ENCODE measurements at regions not wholly inside any gene's neighbourhood (a gene's known extent, or its start where the extent isn't known, plus 50 kb on each side); places are given as distances from the start of the nearest gene placed in this dataset.
"Not testable (repeated sequence)": the region's sequence is repeated elsewhere in the genome, so short reads cannot be mapped to it uniquely, and the experiment has no call there.

DNA sequence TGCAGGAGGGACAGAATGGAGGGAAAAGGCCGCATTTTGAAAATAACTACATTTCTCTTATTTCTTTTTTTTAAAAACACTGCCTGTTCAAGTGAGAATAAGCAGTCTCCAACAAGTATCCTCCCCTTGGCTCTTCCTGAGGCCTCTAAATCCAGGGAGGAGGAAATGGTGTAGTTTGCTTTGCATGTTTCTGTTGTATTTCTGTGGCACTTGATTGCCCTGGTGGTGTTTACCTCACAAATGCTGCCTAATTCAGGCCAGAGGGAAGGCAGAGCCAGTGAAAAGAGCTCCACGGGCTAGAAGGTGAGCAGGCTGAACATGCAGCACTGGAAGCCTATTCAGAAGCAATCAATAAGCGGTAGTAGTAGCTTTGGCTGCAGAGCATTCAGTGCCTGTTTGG, 149.3 kb upstream of the ATP11B start:
- no peak for FAIRE-seq

DNA sequence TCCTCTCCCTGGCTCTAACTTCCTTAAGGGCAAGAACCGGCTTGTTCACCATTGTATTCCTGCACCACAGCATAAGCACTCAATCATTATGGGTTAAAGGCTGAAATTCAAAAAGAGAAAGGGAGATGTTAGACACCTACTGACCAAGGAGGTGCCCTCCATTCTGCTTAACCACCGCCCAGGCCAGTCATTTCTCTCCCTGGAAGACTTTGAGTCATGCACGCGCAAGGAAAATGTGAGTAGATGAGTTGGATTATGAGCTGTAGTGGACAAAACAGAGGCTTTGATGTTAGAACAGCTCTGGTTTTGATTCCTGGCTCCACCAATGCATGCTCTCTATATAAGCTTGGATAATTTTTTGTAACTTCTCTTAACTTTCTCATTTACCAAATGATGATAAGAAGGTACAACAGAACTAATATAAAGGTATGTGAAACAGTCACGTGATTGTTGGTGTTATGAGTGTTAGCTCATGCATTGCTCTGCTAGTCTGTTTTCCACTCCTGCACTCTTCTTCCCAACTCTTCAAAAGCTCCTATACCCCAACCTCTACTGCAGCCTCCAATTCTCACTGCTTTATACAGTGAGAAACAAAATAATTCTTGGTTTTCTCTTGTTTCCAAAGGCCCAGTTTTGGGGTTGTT, 148.4 kb upstream of the ATP11B start:
- no peak for FAIRE-seq

GRCh38 chr3:182650568-182651128, 142.7 kb upstream of the ATP11B start:
- FAIRE-seq, result no peak

DNA sequence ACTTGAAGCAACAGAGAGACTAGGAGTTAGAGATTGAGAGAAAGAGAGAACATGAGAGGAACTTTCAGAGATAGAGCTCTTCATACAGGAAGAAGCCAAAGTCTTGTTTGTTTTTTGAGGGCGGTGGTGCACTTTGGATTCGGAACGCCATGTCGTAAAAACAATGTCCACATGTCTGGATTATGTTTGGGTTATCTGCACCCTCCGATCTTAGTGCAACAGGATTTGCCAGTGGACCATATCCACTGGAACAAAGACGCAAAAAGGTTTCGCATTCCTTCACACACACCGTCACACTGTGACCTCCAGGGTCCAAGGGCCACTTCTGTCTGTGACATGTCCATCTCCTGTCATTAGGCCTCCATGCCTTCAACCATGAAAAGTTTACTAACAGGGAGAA, 141.8 kb upstream of the ATP11B start:
- no peak for FAIRE-seq

- not testable (repeated sequence) for FAIRE-seq
Measured at GRCh38 chr3:182653065-182653464, 140.2 kb upstream of the ATP11B start.

DNA sequence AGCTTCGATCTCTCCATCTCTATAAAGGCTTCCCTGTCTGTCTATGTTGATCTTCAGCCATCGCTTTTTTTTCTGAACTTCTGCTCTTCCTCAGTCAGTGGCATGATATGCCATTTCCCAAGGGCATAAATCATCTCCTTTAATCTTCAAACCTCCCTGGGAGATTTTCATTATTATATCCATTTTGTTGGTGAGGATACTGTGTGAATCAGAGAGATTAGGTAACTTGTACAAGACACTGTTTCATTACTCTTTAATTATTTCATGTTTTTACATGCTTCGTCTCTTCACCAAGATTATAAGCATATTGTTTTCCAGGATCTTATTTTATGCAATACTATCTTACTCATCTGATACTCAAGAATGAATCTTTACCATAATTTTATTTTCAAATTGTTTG, 124.8 kb upstream of the ATP11B start:
- FAIRE-seq, result no peak

DNA sequence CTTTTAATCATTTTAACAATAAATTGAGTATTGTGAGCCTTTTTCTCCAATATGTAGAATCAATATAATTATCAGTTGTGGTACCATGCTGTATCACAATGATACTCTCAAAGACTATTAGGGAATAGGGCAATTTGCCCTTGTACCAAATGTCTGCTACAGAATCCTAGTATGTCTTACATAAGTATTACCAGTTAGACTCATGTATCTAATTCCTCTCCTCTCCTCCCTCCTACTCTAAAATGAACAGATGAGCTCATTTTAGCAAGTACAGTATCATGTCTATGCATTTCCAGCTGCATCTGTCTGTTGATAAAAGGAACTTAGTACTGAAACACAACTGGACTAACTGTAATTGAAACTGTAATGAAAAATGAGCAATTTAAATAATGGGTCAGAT, 124.3 kb upstream of the ATP11B start:
- FAIRE-seq, result no peak

DNA sequence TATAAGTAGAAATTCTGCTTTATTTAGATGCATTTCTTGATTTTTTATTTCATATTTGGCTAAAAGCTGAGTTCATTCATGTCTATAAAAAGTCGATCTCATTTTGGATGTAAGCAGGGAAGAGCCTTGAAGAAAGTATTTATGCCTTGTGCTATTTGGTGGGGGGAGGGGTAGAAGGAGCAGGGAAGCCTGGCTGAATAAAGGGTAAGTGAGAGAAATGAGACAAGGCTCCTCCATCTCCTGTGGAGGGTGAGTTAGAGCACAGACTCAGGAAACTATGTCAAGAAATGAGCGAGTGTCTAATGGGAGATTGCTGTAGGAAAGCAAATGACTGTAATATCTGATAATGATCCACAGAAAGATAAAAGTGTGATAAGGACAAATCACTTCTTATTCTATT, 121.8 kb upstream of the ATP11B start:
- FAIRE-seq, result no peak

DNA sequence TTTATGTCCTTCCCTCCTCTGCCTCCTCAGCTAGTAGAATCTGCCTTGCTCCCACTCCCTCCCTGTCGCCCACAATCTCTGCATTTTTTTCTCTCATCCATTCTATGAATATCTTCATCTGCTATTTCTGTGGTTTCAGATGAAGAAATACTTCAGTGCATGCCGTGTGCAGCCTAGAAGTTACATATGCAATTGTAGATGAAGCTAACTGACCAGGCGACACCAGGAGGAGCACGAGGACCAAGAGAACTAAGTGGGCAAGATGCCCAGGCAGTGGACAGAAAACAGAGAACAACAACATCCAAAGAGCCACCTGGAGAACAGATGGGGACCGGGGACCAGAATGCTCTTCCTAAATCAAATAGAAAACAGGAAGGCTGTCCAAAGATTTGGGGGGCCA, 121.4 kb upstream of the ATP11B start:
- FAIRE-seq, result no peak

GRCh38 chr3:182673336-182673735, 120.0 kb upstream of the ATP11B start:
- no peak for FAIRE-seq

- no peak for FAIRE-seq
Measured at GRCh38 chr3:182682263-182683241, 110.8 kb upstream of the ATP11B start.

DNA sequence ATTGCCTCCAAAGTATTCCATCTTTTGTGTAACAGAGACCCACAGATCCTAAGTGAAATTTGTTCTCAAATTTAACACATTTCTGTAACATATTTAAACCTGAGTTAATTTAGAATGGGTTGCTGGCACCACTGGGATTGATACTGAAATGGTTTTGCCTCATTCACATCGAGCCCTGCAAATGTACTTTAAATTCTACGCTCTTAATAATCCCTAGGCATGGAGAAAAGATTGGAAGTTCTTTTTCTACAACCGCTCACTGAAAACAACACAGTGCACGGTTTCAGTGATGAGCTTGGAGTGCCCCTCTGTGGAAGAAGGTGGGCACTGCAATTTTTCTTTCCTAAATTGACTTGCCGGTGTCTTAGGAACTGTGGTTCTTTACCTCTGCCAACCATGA, 109.9 kb upstream of the ATP11B start:
- FAIRE-seq, result peak; percentile 90

DNA sequence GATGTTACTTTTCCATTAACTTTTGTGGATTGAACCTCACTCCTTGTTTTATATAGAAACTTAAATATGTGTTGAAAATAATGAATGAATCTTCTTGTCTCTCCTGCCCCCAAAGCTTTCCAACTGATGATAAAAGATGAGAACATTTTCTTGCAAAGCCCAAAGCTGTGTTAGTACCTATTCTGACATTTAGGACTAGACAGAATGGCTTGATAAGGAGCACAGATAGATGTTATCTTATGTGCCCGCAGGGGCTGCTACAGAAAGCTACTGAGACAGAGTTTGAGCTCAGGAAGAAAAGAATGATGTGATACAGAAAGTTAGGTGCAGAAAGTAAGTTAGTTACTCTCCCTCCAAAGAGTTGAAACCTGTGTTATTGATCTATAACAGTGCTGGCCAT, 109.4 kb upstream of the ATP11B start:
- no peak for FAIRE-seq

DNA sequence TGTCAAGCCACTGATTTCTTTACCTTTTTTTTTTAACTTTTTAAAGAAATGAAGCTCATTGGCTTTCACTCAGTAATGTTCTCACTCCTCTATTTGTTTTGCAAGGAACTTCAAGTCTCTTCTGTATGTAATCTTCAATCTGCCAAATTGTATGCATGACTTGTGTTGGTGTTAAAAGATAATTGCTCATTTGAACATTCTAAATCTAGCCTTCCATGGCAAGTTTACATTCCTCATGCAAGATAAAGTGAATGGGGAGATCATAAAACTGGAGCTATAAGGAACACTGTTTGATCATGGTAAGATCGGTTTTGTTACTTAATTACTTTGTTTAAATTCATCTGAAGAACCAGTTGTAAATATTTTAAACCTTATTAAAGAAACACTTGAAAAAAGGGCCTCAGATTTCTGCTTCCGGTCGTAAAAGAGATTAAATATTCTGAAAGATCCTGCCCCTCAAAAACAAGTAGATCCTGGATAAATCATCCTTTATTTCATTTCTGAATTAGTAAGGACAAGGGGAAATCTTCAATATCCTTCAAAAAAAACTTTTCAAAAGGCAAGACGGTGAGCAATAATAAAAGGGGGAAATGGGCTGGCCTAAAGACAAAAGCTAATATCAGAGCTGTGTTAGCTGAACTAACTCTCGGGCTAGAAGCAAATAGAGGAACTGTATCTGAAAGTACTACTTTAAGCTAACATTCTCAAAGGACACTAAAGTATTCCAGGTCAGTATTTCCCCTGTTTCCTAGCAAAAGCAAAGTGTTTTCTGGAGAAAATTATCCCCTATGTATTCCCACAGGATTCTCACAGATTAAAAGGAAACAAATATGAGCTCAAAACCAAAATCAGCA, 107.0 kb upstream of the ATP11B start:
- FAIRE-seq, result no peak

- FAIRE-seq, result no peak
Measured at GRCh38 chr3:182690172-182690571, 103.1 kb upstream of the ATP11B start.

DNA sequence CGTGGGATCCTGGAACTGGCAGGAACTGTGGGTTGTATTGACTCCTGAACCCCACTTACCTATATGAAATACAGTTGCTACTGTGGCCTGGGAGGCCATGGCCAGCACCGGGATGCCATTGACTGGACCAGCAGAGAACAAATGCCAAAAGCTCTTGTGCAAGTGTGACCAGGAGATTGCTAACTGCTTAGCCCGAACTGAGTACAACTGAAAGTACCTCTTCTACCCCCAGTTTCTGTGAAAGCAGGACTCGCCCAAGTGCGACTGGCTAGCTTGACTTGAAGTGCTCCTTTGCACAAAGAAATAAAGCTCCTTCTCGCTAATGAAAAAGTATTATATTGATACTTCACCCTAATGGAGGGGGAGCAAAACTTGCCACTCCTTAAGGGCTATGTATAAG, 101.3 kb upstream of the ATP11B start:
- FAIRE-seq, result no peak

GRCh38 chr3:182692695-182693094, 100.6 kb upstream of the ATP11B start:
- no peak for FAIRE-seq

- no peak for FAIRE-seq
Measured at GRCh38 chr3:182693723-182694122, 99.6 kb upstream of the ATP11B start.

DNA sequence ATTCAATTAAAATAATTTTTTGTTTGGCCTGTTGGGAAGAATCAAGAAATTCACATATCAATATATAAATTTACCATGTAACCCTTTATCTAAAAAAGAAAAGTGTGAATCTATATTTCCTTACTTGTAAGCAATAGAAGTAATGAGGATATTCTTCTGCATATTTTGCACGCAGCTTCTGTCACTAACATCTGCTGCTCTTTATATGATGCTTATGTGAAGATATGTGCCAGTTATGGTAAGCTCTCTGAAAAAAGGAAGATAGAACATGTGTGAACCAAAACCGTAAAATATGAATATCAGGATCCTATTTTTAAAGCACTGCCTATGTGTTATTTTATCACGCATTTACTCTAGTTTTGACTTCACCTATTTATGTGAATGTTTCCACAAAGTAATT, 96.4 kb upstream of the ATP11B start:
- FAIRE-seq, result no peak

- no peak for FAIRE-seq
Measured at GRCh38 chr3:182697345-182697919, 95.9 kb upstream of the ATP11B start.

- FAIRE-seq, result no peak
Measured at GRCh38 chr3:182698078-182698477, 95.2 kb upstream of the ATP11B start.

GRCh38 chr3:182699550-182700170, 93.6 kb upstream of the ATP11B start:
- FAIRE-seq, result no peak
